Lower lobe of right lung (tissue), 2 donors: ENCODE measurements at regions not wholly inside any gene's neighbourhood (a gene's known extent, or its start where the extent isn't known, plus 50 kb on each side); places are given as distances from the start of the nearest gene placed in this dataset.

Source experiments
- ATAC-seq, 2 donors: fragments of 200-7000 bp; cut with Tn5 transposase; one replicate each; pipeline ENCODE4 v1.9.1; 2020 to 2022; ENCODE audit warnings: mild to moderate bottlenecking in 2 of 2, moderate library complexity in 2 of 2
- DNase-seq: peaks from one replicate; pipeline ENCODE4 v3.0.0-alpha.2; 2020
- H3K27ac ChIP-seq: fragments of 200-600 bp; one replicate; pipeline ENCODE4 v1.8.0; 2022
- H3K27me3 ChIP-seq: fragments of 200-600 bp; one replicate; pipeline ENCODE4 v1.8.0; 2022; ENCODE audit warnings: low read depth
- H3K36me3 ChIP-seq: fragments of 200-600 bp; one replicate; pipeline ENCODE4 v1.8.0; 2022; ENCODE audit warnings: mild to moderate bottlenecking
- H3K4me1 ChIP-seq: fragments of 200-600 bp; one replicate; pipeline ENCODE4 v1.8.0; 2022
- H3K4me3 ChIP-seq: fragments of 200-600 bp; one replicate; pipeline ENCODE4 v1.8.0; 2022; ENCODE audit warnings: mild to moderate bottlenecking
- H3K9me3 ChIP-seq: fragments of 200-600 bp; one replicate; pipeline ENCODE4 v1.8.0; 2022
- CTCF ChIP-seq: fragments of 200-600 bp; IDR thresholded peaks from one replicate; pipeline ENCODE4 v1.8.0; 2022; ENCODE audit warnings: antibody characterized with exemption, mild to moderate bottlenecking
- intact Hi-C: fragments of 100-400 bp; cut with DNase I; formaldehyde crosslinking; loops from one replicate; pipeline ENCODE4 v1.11.0; 2022
- donor health status: DM: no; HTN: yes; CAD: no; lungs with severe emphysema.

- Histone ChIP-seq H3K27me3 (peaks cover 14% of the 10 kb centered on the region), H3K9me3 (no peaks in the 10 kb centered on the region), H3K4me3 (no peak overlapping the region), H3K36me3 (no peaks in the 10 kb centered on the region), H3K4me1 (no peaks in the 10 kb centered on the region), H3K27ac (no peak overlapping the region)
- intact Hi-C loops = no loop called here
- no peak for TF ChIP-seq CTCF
- DNase-seq = no peak
- ATAC-seq = no peak
These were observed 673.6 kb downstream of the PTPRU start for GRCh38 chr1:29909962-29910361.

GRCh38 chr1:29907596-29907995, 671.3 kb downstream of the PTPRU start:
- no peak for DNase-seq
- Histone ChIP-seq H3K4me1 (no peaks in the 10 kb centered on the region), H3K4me3 (no peak overlapping the region), H3K9me3 (no peaks in the 10 kb centered on the region), H3K36me3 (no peaks in the 10 kb centered on the region), H3K27ac (no peak overlapping the region), H3K27me3 (peaks cover 16% of the 10 kb centered on the region)
- intact Hi-C loops = no loop called here
- no peak for ATAC-seq
- TF ChIP-seq CTCF = no peak

- no peak overlapping the region for H3K4me3 ChIP-seq
- no peaks in the 10 kb centered on the region for H3K36me3 ChIP-seq
- peaks cover 16% of the 10 kb centered on the region for H3K27me3 ChIP-seq
- ATAC-seq = no peak
- intact Hi-C loops = no loop called here
- DNase-seq = no peak
- no peaks in the 10 kb centered on the region for H3K4me1 ChIP-seq
- no peaks in the 10 kb centered on the region for H3K9me3 ChIP-seq
- no peak overlapping the region for H3K27ac ChIP-seq
- TF ChIP-seq CTCF = no peak
These were observed 670.6 kb downstream of the PTPRU start for GRCh38 chr1:29906927-29907326.

GRCh38 chr1:29903548-29904166, 667.3 kb downstream of the PTPRU start:
- H3K4me3 ChIP-seq = no peak overlapping the region
- no peak for TF ChIP-seq CTCF
- peaks cover 17% of the 10 kb centered on the region for H3K27me3 ChIP-seq
- ATAC-seq (no peak), DNase-seq (no peak)
- no peak overlapping the region for H3K27ac ChIP-seq
- intact Hi-C loops = no loop called here
- no peaks in the 10 kb centered on the region for H3K9me3 ChIP-seq
- H3K36me3 ChIP-seq = no peaks in the 10 kb centered on the region
- no peaks in the 10 kb centered on the region for H3K4me1 ChIP-seq

- intact Hi-C loops = no loop called here
- no peaks in the 10 kb centered on the region for H3K36me3 ChIP-seq
- H3K4me1 ChIP-seq = peaks cover 5% of the 10 kb centered on the region
- ATAC-seq (no peak), DNase-seq (no peak)
- no peak overlapping the region for H3K4me3 ChIP-seq
- H3K27ac ChIP-seq = no peak overlapping the region
- H3K9me3 ChIP-seq = no peaks in the 10 kb centered on the region
- peaks cover 25% of the 10 kb centered on the region for H3K27me3 ChIP-seq
- TF ChIP-seq CTCF = no peak
These were observed 665.5 kb downstream of the PTPRU start for GRCh38 chr1:29901624-29902325.
